ENCODE measurements at regions not wholly inside any gene's neighbourhood (a gene's known extent, or its start where the extent isn't known, plus 50 kb on each side); places are given as distances from the start of the nearest gene placed in this dataset.

DNA sequence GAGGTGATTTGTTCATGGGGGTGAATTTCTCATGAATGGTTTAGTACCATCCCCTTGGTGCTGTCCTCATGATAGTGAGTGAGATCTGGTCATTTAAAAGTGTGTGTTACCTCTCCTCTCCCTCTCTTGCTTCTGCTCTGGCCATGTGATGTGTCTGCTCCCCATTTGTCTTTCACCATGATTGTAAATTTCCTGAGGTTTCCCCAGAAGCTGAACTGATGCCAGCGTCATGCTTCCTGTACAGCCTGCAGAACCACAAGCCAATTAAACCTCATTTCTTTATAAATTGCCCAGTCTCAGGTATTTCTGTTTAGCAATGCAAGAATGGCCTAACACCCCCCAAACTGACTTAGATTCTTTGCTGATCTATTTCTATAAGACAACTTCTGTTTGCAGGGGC, 249.4 kb upstream of the B3GALT2 start:
- no peak for ATAC-seq (ENCODE audit: insufficient read depth, low FRiP score)
- WGBS, 2 donors, result 53 to 56% methylated on average over 1 of the region's 1 CpG
- TF ChIP-seq, protein P1, sequence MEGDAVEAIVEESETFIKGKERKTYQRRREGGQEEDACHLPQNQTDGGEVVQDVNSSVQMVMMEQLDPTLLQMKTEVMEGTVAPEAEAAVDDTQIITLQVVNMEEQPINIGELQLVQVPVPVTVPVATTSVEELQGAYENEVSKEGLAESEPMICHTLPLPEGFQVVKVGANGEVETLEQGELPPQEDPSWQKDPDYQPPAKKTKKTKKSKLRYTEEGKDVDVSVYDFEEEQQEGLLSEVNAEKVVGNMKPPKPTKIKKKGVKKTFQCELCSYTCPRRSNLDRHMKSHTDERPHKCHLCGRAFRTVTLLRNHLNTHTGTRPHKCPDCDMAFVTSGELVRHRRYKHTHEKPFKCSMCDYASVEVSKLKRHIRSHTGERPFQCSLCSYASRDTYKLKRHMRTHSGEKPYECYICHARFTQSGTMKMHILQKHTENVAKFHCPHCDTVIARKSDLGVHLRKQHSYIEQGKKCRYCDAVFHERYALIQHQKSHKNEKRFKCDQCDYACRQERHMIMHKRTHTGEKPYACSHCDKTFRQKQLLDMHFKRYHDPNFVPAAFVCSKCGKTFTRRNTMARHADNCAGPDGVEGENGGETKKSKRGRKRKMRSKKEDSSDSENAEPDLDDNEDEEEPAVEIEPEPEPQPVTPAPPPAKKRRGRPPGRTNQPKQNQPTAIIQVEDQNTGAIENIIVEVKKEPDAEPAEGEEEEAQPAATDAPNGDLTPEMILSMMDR (IDR thresholded peaks at IDR 0.05; ENCODE audit: control extremely low read depth, extremely low read depth), result no peak
- Histone ChIP-seq H3K36me3 (ENCODE audit: control insufficient read depth in 4 of 4, insufficient read depth in 4 of 4, low read length in 4 of 4) (no peaks in the 10 kb centered on the region), H3K9ac (ENCODE audit: insufficient read depth in 1 of 2, low read length in 2 of 2) (no peak overlapping the region), H3K27ac (ENCODE audit: low read depth in 1 of 2, low read length in 1 of 2) (no peak overlapping the region), H3K4me1 (ENCODE audit: control insufficient read depth in 5 of 5, insufficient read depth in 5 of 5, low read length in 5 of 5) (no peaks in the 10 kb centered on the region), H3K9me3 (ENCODE audit: control insufficient read depth in 4 of 4, insufficient read depth in 3 of 4, low read length in 3 of 4) (peaks cover 0 to 10% (median 4%) of the 10 kb centered on the region in 4 donors), H3K27me3 (ENCODE audit: control insufficient read depth in 3 of 3, insufficient read depth in 3 of 3, low read length in 2 of 3) (no peaks in the 10 kb centered on the region), H3K4me3 (no peak overlapping the region)
- DNase-seq, result no peak

GRCh38 chr1:193434319-193434718, 247.9 kb upstream of the B3GALT2 start:
- 70 to 83% methylated on average over 1 of the region's 1 CpG for WGBS, 2 donors
- DNase-seq, result no peak
- no peaks in the 10 kb centered on the region for H3K36me3 ChIP-seq (ENCODE audit: control insufficient read depth in 4 of 4, insufficient read depth in 4 of 4, low read length in 4 of 4)
- no peak overlapping the region for H3K9ac ChIP-seq (ENCODE audit: insufficient read depth in 1 of 2, low read length in 2 of 2)
- no peaks in the 10 kb centered on the region for H3K4me1 ChIP-seq (ENCODE audit: control insufficient read depth in 5 of 5, insufficient read depth in 5 of 5, low read length in 5 of 5)
- H3K9me3 ChIP-seq (ENCODE audit: control insufficient read depth in 4 of 4, insufficient read depth in 3 of 4, low read length in 3 of 4), result peaks cover 0 to 10% (median 4%) of the 10 kb centered on the region in 4 donors
- H3K27ac ChIP-seq (ENCODE audit: low read depth in 1 of 2, low read length in 1 of 2), result no peak overlapping the region
- TF ChIP-seq, protein P1 (IDR thresholded peaks at IDR 0.05; ENCODE audit: control extremely low read depth, extremely low read depth), result no peak
- H3K4me3 ChIP-seq, result no peak overlapping the region
- H3K27me3 ChIP-seq (ENCODE audit: control insufficient read depth in 3 of 3, insufficient read depth in 3 of 3, low read length in 2 of 3), result no peaks in the 10 kb centered on the region
- ATAC-seq (ENCODE audit: insufficient read depth, low FRiP score), result no peak

DNA sequence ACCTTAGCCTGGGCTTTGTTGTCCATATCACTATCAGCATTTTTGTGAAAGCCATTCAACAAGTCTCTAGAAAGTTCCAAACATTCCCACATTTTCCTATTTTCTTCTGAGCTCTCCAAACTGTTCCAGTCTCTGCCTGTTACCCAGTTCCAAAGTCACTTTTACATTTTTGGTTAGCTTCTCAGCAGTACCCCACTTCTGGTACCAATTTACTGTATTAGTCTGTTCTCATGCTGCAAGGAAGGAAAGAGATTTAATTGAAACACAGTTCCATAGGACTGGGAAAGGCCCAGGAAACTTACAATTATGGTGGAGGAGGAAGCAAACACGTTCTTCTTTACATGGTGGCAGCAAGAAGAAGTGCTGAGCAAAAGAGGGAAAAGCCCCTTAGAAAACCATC, 247.2 kb upstream of the B3GALT2 start:
- H3K4me1 ChIP-seq (ENCODE audit: control insufficient read depth in 5 of 5, insufficient read depth in 5 of 5, low read length in 5 of 5), result no peaks in the 10 kb centered on the region
- no peaks in the 10 kb centered on the region for H3K27me3 ChIP-seq (ENCODE audit: control insufficient read depth in 3 of 3, insufficient read depth in 3 of 3, low read length in 2 of 3)
- DNase-seq, result no peak
- H3K27ac ChIP-seq (ENCODE audit: low read depth in 1 of 2, low read length in 1 of 2), result no peak overlapping the region
- WGBS, 2 donors, result 92% methylated on average over 1 of the region's 1 CpG
- no peak for ATAC-seq (ENCODE audit: insufficient read depth, low FRiP score)
- H3K36me3 ChIP-seq (ENCODE audit: control insufficient read depth in 4 of 4, insufficient read depth in 4 of 4, low read length in 4 of 4), result no peaks in the 10 kb centered on the region
- peaks cover 0 to 10% (median 4%) of the 10 kb centered on the region in 4 donors for H3K9me3 ChIP-seq (ENCODE audit: control insufficient read depth in 4 of 4, insufficient read depth in 3 of 4, low read length in 3 of 4)
- H3K9ac ChIP-seq (ENCODE audit: insufficient read depth in 1 of 2, low read length in 2 of 2), result no peak overlapping the region
- TF ChIP-seq, protein P1 (IDR thresholded peaks at IDR 0.05; ENCODE audit: control extremely low read depth, extremely low read depth), result no peak
- H3K4me3 ChIP-seq, result no peak overlapping the region

DNA sequence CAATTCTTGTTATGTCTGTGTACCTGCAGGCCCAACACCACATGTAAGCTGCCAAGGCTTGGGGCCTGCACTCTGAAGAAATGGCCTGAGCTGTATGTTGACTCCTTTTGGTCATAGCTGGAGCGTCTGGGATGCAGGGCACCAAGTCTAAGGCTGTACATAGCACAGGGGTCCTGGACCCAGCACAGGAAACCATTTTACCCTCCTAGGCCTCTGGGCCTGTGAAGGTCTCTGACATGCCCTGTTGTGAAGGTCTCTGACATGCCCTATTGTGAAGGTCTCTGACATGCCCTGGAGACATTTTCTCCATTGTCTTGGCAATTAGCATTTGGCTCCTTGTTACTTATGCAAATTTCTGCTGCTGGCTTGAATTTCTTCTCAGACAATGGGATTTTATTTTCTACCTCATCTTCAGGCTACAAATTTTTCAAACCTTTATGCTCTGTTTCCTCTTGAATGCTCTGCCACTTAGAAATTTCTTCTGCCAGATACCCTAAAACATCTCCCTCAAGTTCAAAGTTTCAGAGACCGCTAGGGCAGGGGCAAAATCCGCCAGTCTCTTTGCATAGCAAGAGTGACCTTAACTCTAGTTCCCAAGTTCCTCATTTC, 246.7 kb upstream of the B3GALT2 start:
- H3K4me1 ChIP-seq (ENCODE audit: control insufficient read depth in 5 of 5, insufficient read depth in 5 of 5, low read length in 5 of 5), result no peaks in the 10 kb centered on the region
- DNase-seq (no peak), ATAC-seq (ENCODE audit: insufficient read depth, low FRiP score) (no peak)
- TF ChIP-seq, protein P1 (IDR thresholded peaks at IDR 0.05; ENCODE audit: control extremely low read depth, extremely low read depth), result no peak
- H3K27me3 ChIP-seq (ENCODE audit: control insufficient read depth in 3 of 3, insufficient read depth in 3 of 3, low read length in 2 of 3), result no peaks in the 10 kb centered on the region
- 92 to 96% methylated on average over 3 of the region's 3 CpGs for WGBS, 2 donors
- no peak overlapping the region for H3K4me3 ChIP-seq
- no peak overlapping the region for H3K27ac ChIP-seq (ENCODE audit: low read depth in 1 of 2, low read length in 1 of 2)
- H3K9ac ChIP-seq (ENCODE audit: insufficient read depth in 1 of 2, low read length in 2 of 2), result no peak overlapping the region
- peaks cover 0 to 10% (median 3%) of the 10 kb centered on the region in 4 donors for H3K9me3 ChIP-seq (ENCODE audit: control insufficient read depth in 4 of 4, insufficient read depth in 3 of 4, low read length in 3 of 4)
- H3K36me3 ChIP-seq (ENCODE audit: control insufficient read depth in 4 of 4, insufficient read depth in 4 of 4, low read length in 4 of 4), result no peaks in the 10 kb centered on the region

Data from lung (tissue), 11 donors.